ENCODE measurements at regions not wholly inside any gene's neighbourhood (a gene's known extent, or its start where the extent isn't known, plus 50 kb on each side); places are given as distances from the start of the nearest gene placed in this dataset.

- H3K4me2 ChIP-seq (ENCODE audit: low read length): no peak overlapping the region
- ChIA-PET CTCF (no interaction called here), POLR2A (ENCODE audit: unreplicated experiment) (no interaction called here)
- no peak overlapping the region for H3K27ac ChIP-seq (ENCODE audit: low read length)
- TF ChIP-seq CTCF (conservative IDR thresholded peaks at IDR 0.05; ENCODE audit: low read depth, low read length) (no peak), EZH2 (IDR thresholded peaks at IDR 0.05; ENCODE audit: low read length, unreplicated experiment) (no peak), EZH2phosphoT487 (IDR thresholded peaks at IDR 0.05; ENCODE audit: borderline replicate concordance, low read length) (no peak)
- no peaks in the 10 kb centered on the region for H3K4me1 ChIP-seq (ENCODE audit: insufficient read depth, low read length)
- DNase-seq (no peak), ATAC-seq (no peak)
- peaks cover 28% of the 10 kb centered on the region for H3K27me3 ChIP-seq (ENCODE audit: low read length)
- no peak overlapping the region for H2AFZ ChIP-seq (ENCODE audit: low read length)
- H3K9ac ChIP-seq (ENCODE audit: low read length): no peak overlapping the region
- no peaks in the 10 kb centered on the region for H3K9me3 ChIP-seq (ENCODE audit: low read length)
- H4K20me1 ChIP-seq (ENCODE audit: low read length): no peaks in the 10 kb centered on the region
- BruUV-seq (replicated peaks): no TSS peak
- no peaks in the 10 kb centered on the region for H3K9me2 ChIP-seq (replicated peaks; ENCODE audit: low read length)
- no peak overlapping the region for H3K4me3 ChIP-seq (ENCODE audit: low read length)
- intact Hi-C loops (cut with micrococcal nuclease): no loop called here
- H3F3A ChIP-seq (ENCODE audit: low read length, unreplicated experiment): no peaks in the 10 kb centered on the region
- H3K79me2 ChIP-seq (ENCODE audit: low read length): no peaks in the 10 kb centered on the region
- H3K36me3 ChIP-seq (ENCODE audit: low read depth, low read length): no peaks in the 10 kb centered on the region
Measured at GRCh38 chr12:72139411-72139810, 132.8 kb upstream of the TRHDE start.

- Histone ChIP-seq H3K4me3 (ENCODE audit: low read length) (no peak overlapping the region), H4K20me1 (ENCODE audit: low read length) (no peaks in the 10 kb centered on the region), H3K79me2 (ENCODE audit: low read length) (no peaks in the 10 kb centered on the region), H3K27ac (ENCODE audit: low read length) (no peak overlapping the region), H3K9ac (ENCODE audit: low read length) (no peak overlapping the region), H3K36me3 (ENCODE audit: low read depth, low read length) (no peaks in the 10 kb centered on the region), H3K9me3 (ENCODE audit: low read length) (no peaks in the 10 kb centered on the region), H3K4me2 (ENCODE audit: low read length) (no peak overlapping the region), H3K9me2 (replicated peaks; ENCODE audit: low read length) (no peaks in the 10 kb centered on the region), H3K27me3 (ENCODE audit: low read length) (peaks cover 36% of the 10 kb centered on the region), H3K4me1 (ENCODE audit: insufficient read depth, low read length) (no peaks in the 10 kb centered on the region), H3F3A (ENCODE audit: low read length, unreplicated experiment) (no peaks in the 10 kb centered on the region), H2AFZ (ENCODE audit: low read length) (no peak overlapping the region)
- BruUV-seq (replicated peaks): no TSS peak
- peak; percentile 65 for TF ChIP-seq CTCF (conservative IDR thresholded peaks at IDR 0.05; ENCODE audit: low read depth, low read length)
- TF ChIP-seq EZH2 (IDR thresholded peaks at IDR 0.05; ENCODE audit: low read length, unreplicated experiment): no peak
- no peak for TF ChIP-seq EZH2phosphoT487 (IDR thresholded peaks at IDR 0.05; ENCODE audit: borderline replicate concordance, low read length)
- POLR2A ChIA-PET (ENCODE audit: unreplicated experiment): no interaction called here
- DNase-seq (peak; percentile 61), ATAC-seq (peak; percentile 78)
- CTCF ChIA-PET: interaction anchor here (0.8 kb wide), 1 partner anchor 125 kb away, joined by 3 read pairs; no protein-coding TSS in a partner anchor
- intact Hi-C loops (cut with micrococcal nuclease): no loop called here
Measured at GRCh38 chr12:72141381-72141780, 130.8 kb upstream of the TRHDE start.

- H3K4me3 ChIP-seq (ENCODE audit: low read length): no peak overlapping the region
- H4K20me1 ChIP-seq (ENCODE audit: low read length): no peaks in the 10 kb centered on the region
- H3K27ac ChIP-seq (ENCODE audit: low read length): no peak overlapping the region
- no peaks in the 10 kb centered on the region for H3K36me3 ChIP-seq (ENCODE audit: low read depth, low read length)
- no peaks in the 10 kb centered on the region for H3K9me2 ChIP-seq (replicated peaks; ENCODE audit: low read length)
- no peaks in the 10 kb centered on the region for H3K79me2 ChIP-seq (ENCODE audit: low read length)
- DNase-seq (no peak), ATAC-seq (no peak)
- CTCF ChIA-PET: no interaction called here
- BruUV-seq (replicated peaks): no TSS peak
- TF ChIP-seq EZH2 (IDR thresholded peaks at IDR 0.05; ENCODE audit: low read length, unreplicated experiment) (no peak), EZH2phosphoT487 (IDR thresholded peaks at IDR 0.05; ENCODE audit: borderline replicate concordance, low read length) (no peak), CTCF (conservative IDR thresholded peaks at IDR 0.05; ENCODE audit: low read depth, low read length) (no peak)
- no peaks in the 10 kb centered on the region for H3K9me3 ChIP-seq (ENCODE audit: low read length)
- H2AFZ ChIP-seq (ENCODE audit: low read length): no peak overlapping the region
- no peak overlapping the region for H3K9ac ChIP-seq (ENCODE audit: low read length)
- no peaks in the 10 kb centered on the region for H3F3A ChIP-seq (ENCODE audit: low read length, unreplicated experiment)
- POLR2A ChIA-PET (ENCODE audit: unreplicated experiment): no interaction called here
- H3K27me3 ChIP-seq (ENCODE audit: low read length): peaks cover 39% of the 10 kb centered on the region
- no peaks in the 10 kb centered on the region for H3K4me1 ChIP-seq (ENCODE audit: insufficient read depth, low read length)
- intact Hi-C loops (cut with micrococcal nuclease): no loop called here
- no peak overlapping the region for H3K4me2 ChIP-seq (ENCODE audit: low read length)
Measured at GRCh38 chr12:72144553-72144952, 127.6 kb upstream of the TRHDE start.
